ENCODE measurements at regions not wholly inside any gene's neighbourhood (a gene's known extent, or its start where the extent isn't known, plus 50 kb on each side); places are given as distances from the start of the nearest gene placed in this dataset.

DNA sequence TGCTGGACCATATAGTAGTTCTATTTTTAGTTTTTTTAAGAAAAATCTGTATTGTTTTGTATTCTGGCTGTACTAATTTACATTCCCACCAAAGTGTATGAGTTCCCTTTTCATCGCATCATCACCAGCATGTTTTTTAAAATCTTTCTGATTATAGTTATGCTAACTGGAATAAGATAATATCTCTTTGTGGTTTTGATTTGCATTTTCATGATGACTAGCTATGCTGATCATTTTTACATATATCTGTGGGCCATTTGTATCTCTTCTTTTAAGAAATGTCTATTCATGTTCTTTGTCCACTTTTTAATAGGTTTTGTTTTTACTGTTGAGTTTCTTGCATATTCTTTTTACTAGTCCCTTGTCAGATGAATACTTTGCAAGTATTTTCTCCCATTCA is 238.0 kb downstream of the FBXO4 start:
- TF ChIP-seq EZH2 (IDR thresholded peaks at IDR 0.05; ENCODE audit: borderline replicate concordance, low read depth, low read length, severe bottlenecking): no peak
- TF ChIP-seq, protein P1, sequence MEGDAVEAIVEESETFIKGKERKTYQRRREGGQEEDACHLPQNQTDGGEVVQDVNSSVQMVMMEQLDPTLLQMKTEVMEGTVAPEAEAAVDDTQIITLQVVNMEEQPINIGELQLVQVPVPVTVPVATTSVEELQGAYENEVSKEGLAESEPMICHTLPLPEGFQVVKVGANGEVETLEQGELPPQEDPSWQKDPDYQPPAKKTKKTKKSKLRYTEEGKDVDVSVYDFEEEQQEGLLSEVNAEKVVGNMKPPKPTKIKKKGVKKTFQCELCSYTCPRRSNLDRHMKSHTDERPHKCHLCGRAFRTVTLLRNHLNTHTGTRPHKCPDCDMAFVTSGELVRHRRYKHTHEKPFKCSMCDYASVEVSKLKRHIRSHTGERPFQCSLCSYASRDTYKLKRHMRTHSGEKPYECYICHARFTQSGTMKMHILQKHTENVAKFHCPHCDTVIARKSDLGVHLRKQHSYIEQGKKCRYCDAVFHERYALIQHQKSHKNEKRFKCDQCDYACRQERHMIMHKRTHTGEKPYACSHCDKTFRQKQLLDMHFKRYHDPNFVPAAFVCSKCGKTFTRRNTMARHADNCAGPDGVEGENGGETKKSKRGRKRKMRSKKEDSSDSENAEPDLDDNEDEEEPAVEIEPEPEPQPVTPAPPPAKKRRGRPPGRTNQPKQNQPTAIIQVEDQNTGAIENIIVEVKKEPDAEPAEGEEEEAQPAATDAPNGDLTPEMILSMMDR (IDR thresholded peaks at IDR 0.05; ENCODE audit: extremely low read depth in 1 of 2, insufficient read depth in 1 of 2, low read depth in 1 of 2, low read length in 2 of 2): no peak
- no peak for TF ChIP-seq FOS (IDR thresholded peaks at IDR 0.05; ENCODE audit: borderline replicate concordance, insufficient read depth, low read length)
- TF ChIP-seq POLR2AphosphoS5 (IDR thresholded peaks at IDR 0.05; ENCODE audit: insufficient read depth, low read depth, low read length): no peak
- TF ChIP-seq MYC (IDR thresholded peaks at IDR 0.05; ENCODE audit: low read depth, low read length): no peak

Data from endothelial cell of umbilical vein (primary cell).